HT1080 (cell line): ENCODE measurements at regions not wholly inside any gene's neighbourhood (a gene's known extent, or its start where the extent isn't known, plus 50 kb on each side); places are given as distances from the start of the nearest gene placed in this dataset. TPM values are rescaled to one million over a fixed set of nuclear protein-coding genes. Genes with fewer than 3 reads are reported as not detected.
"Not testable (repeated sequence)": the region's sequence is repeated elsewhere in the genome, so short reads cannot be mapped to it uniquely, and the experiment has no call there.

ENCODE experiments used
- DNase-seq: peaks from one replicate; pipeline ENCODE4 v3.0.0-alpha.2; 2015; ENCODE audit warnings: low read depth
- small RNA-seq: library from RNA; depleted of rRNA; stranded (forward); fragments of <200 nt; gene quantifications from one replicate; pipeline ENCODE3, GENCODE V24; 2014

DNA sequence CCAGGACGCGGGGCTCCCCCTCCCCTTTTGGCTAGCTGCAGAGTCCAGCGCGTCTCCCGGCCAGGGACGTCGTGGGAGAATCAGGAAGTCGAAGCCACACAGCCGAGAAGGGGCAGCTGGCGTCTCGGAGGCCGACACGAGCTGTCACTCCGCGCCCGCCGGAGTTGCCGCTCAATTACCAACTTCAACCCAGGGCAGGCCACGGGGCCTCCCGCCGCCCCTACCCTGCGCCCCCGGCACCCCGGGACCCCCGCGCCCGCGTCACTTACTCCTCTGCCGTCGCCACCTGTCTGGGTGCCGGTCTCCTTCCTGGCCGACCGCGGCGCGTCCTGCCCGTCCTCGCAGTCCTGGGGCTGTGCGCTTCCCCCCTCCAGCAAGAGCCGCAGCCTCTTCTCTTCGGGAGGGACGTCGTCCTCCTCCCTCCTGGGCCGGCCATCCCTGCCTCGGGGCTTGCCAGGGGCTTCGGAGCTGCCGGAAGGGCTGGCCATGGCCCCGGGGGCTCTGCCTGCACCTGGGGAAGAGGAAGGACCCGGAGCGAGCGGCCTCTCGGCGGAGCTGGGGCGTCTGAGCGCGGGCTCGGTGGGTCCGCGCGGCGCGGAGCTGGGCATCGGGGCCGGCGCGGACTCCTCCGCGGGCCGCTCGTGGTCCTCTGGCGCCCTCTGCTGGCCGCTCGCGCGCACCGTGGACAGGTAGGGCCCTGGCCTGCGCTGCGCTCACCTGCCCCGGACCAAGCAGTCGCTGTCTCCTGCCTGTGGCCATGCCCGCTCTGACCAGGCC is 65.6 kb upstream of the CLEC6A start:
- DNase-seq: not testable (repeated sequence)

DNA sequence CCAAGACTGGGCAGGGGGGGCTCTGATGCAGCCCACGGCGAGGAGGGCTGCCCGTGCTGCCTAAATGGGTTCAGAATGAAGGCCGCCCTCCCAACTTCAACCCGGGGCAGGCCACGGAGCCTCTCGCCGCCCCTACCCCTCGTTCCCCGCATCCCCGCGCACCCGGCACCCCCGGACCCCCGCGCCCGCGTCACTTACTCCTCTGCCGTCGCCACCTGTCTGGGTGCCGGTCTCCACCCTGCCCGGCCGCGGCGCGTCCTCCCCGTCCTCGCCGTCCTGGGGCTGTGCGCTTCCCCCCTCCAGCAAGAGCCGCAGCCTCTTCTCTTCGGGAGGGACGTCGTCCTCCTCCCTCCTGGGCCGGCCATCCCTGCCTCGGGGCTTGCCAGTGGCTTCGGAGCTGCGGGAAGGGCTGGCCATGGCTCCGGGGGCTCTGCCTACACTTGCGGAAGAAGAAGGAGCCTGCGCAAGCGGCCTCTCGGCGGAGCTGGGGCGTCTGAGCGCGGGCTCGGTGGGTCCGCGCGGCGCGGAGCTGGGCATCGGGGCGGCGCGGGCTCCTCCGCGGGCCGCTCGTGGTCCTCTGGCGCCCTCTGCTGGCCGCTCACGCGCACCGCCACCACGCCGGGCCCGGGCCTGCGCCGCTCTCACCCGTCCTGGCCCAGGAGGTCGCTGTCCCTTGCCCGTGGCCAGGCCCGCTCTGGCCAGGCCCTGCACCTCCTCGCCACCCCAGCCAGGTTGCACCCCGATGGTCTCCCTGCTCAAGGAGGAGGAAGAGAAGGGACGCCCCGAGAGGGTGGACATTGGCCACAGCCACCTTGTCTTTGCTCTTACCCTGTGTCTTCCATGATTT is 59.3 kb upstream of the CLEC6A start:
- DNase-seq: peak; percentile 50

DNA sequence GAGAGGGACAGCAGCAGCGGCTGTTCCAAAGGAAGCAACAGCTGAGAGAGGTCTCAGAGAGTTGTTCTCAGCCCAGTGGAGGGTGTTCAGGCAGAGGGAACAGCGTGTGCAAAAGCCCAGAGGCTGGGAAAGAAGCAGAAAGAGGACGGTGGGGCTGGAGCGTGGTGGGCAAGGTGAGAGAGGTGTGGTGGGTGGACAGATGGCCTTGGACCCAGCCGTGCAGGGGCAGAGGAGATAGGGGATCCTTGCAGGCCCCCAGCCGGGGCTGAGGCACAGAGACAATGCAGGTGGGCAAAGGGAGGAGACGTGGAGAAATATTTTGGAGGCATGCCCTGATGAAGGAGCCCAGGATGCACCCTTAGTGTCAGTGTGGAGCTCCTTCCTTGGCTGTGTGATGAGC is 58.4 kb upstream of the CLEC6A start:
- DNase-seq: not testable (repeated sequence)

DNA sequence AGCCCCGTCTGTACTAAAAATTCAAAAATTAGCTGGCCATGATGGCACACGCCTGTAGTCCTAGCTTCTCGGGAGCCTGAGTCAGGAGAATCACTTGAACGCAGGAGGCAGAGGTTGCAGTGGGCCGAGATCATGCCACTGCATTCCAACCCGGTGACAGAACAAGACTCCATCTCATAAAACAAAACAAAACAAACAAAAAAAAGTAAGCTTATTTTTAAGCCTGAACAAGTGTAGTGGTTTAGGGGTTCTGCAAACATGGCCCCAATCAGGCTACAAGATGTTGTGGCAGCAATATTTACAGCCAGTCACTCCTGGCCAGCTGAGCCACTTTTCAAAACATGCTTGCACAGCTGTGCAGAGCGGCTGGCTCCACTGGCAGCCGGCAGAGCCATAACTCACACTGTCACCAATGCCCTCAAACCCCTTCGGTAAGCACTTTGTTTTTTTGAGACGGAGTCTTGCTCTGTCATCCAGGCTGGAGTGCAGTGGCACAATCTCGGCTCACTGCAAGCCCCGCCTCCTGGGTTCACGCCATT is 56.2 kb upstream of the CLEC6A start:
- not testable (repeated sequence) for DNase-seq

DNA sequence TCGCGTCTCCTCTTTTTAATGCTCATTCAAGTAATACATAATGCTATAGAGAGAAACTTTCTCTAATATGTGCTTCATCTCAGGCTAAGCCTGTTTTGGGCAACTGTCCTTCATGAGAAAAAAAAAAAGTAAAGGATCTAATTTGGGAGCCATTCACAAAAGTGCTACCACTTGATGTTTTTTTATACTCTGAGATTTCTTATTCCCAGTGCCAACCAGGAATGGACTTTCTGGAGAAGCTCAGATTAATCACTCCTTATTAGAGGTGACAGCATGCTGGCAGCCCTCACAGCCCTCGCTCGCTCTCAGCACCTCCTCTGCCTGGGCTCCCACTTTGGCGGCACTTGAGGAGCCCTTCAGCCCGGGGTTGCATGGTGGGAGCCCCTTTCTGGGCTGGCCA is 51.9 kb upstream of the CLEC6A start:
- not testable (repeated sequence) for DNase-seq

DNA sequence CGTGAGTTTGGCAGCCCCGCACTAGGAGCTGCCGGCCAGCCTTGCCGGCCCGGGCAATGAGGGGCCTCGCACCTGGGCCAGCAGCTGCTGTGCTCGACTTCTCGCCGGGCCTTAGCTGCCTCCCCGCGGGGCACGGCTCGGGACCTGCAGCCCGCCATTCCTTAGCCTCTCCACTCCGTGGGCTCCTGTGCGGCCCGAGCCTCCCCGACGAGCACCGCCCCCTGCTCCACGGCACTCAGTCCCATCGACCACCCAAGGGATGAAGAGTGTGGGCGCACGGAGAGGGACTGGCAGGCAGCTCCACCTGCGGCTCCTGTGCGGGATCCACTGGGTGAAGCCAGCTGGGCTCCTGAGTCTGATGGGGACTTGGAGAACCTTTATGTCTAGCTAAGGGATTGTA is 51.4 kb upstream of the CLEC6A start:
- not testable (repeated sequence) for DNase-seq

Small RNAs in the stretch of these regions (small RNA-seq; reads per million reads assigned to genes)
- gene AC092745.3: not detected
